Osteoblast (primary cell): ENCODE measurements at regions not wholly inside any gene's neighbourhood (a gene's known extent, or its start where the extent isn't known, plus 50 kb on each side); places are given as distances from the start of the nearest gene placed in this dataset.

ENCODE experiments used
- DNase-seq: peaks from one replicate; pipeline ENCODE4 v3.0.0; 2011; ENCODE audit warnings: low spot score, mixed read lengths; ENCODE audit not compliant: insufficient read length; ENCODE audit errors: missing footprints
- H2AFZ ChIP-seq: 2 replicates; pipeline ENCODE4 v1.6.0; 2011; ENCODE audit warnings: mild to moderate bottlenecking, low read length
- H3K27ac ChIP-seq: 2 replicates; pipeline ENCODE4 v1.5.1; 2011; ENCODE audit warnings: mild to moderate bottlenecking, low read depth, low read length, moderate library complexity
- H3K27me3 ChIP-seq: 2 replicates; pipeline ENCODE4 v1.6.0; 2012; ENCODE audit warnings: mild to moderate bottlenecking, control low read depth, inconsistent platforms, low read length, moderate library complexity; ENCODE audit not compliant: insufficient read depth
- H3K36me3 ChIP-seq: 2 replicates; pipeline ENCODE4 v1.5.1; 2011; ENCODE audit warnings: mild to moderate bottlenecking, low read length, control low read depth, moderate library complexity; ENCODE audit not compliant: insufficient read depth
- H3K4me1 ChIP-seq: 2 replicates; pipeline ENCODE4 v1.5.1; 2011; ENCODE audit warnings: mild to moderate bottlenecking, low read length, control low read depth, moderate library complexity; ENCODE audit not compliant: insufficient read depth
- H3K4me2 ChIP-seq: 2 replicates; pipeline ENCODE4 v1.6.0; 2011; ENCODE audit warnings: mild to moderate bottlenecking, low read length; ENCODE audit not compliant: insufficient read depth
- H3K4me3 ChIP-seq: fragments of 200-600 bp; sonication (generic); 3 replicates; pipeline ENCODE4 v1.5.1; 2012; ENCODE audit warnings: mild to moderate bottlenecking, low read length, inconsistent platforms; ENCODE audit not compliant: insufficient read depth
- H3K79me2 ChIP-seq: 2 replicates; pipeline ENCODE4 v1.6.0; 2012; ENCODE audit warnings: mild to moderate bottlenecking, low read length, control low read depth, inconsistent platforms; ENCODE audit not compliant: insufficient read depth
- H3K9me3 ChIP-seq: 2 replicates; pipeline ENCODE4 v1.5.1; 2011; ENCODE audit warnings: low read depth, low read length, control low read depth
- H4K20me1 ChIP-seq: 2 replicates; pipeline ENCODE4 v1.6.0; 2012; ENCODE audit warnings: mild to moderate bottlenecking, low read length, control low read depth; ENCODE audit not compliant: insufficient read depth
- TF ChIP-seq, protein P1 (sequence below): IDR thresholded peaks from 2 replicates; pipeline ENCODE4 v1.5.1; 2011; ENCODE audit warnings: mild to moderate bottlenecking, low read depth, low read length, moderate library complexity; ENCODE audit errors: extremely low read depth

DNA sequence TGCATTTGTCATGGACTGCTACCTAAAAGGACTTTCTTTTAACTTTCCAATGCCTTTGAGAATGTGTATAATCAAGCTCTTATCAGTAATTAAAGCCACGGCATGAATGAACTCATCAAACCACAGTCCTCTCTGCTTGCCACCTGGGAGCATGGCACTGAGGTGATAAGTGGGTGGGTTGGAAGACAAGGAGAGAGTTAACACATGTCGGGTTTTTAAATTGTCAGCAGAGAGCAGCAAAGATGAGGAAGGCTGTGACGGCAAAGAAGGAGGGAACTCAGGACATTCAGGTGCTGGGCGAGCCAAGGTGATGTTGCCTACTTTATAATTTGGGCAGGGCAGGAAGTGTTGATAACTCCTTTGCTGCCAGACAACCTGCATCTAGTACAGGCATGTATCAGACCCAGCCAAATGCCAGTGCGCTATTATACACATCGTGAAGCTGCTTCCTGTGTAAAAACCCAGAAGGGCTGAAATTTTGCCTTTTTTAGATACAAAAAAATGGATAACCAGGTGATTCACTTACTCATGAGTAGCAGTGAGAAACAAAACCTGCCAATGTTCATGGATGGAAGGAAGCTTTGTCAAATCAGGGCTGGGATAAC is 269.1 kb downstream of the KIF4B start:
- Histone ChIP-seq H3K27me3 (no peaks in the 10 kb centered on the region), H3K27ac (no peak overlapping the region), H3K36me3 (no peaks in the 10 kb centered on the region), H3K4me2 (no peak overlapping the region), H4K20me1 (no peaks in the 10 kb centered on the region), H3K4me3 (no peak overlapping the region), H2AFZ (no peak overlapping the region), H3K79me2 (no peaks in the 10 kb centered on the region), H3K9me3 (no peaks in the 10 kb centered on the region), H3K4me1 (no peaks in the 10 kb centered on the region)
- TF ChIP-seq, protein P1, sequence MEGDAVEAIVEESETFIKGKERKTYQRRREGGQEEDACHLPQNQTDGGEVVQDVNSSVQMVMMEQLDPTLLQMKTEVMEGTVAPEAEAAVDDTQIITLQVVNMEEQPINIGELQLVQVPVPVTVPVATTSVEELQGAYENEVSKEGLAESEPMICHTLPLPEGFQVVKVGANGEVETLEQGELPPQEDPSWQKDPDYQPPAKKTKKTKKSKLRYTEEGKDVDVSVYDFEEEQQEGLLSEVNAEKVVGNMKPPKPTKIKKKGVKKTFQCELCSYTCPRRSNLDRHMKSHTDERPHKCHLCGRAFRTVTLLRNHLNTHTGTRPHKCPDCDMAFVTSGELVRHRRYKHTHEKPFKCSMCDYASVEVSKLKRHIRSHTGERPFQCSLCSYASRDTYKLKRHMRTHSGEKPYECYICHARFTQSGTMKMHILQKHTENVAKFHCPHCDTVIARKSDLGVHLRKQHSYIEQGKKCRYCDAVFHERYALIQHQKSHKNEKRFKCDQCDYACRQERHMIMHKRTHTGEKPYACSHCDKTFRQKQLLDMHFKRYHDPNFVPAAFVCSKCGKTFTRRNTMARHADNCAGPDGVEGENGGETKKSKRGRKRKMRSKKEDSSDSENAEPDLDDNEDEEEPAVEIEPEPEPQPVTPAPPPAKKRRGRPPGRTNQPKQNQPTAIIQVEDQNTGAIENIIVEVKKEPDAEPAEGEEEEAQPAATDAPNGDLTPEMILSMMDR, result no peak
- DNase-seq, result no peak

DNA sequence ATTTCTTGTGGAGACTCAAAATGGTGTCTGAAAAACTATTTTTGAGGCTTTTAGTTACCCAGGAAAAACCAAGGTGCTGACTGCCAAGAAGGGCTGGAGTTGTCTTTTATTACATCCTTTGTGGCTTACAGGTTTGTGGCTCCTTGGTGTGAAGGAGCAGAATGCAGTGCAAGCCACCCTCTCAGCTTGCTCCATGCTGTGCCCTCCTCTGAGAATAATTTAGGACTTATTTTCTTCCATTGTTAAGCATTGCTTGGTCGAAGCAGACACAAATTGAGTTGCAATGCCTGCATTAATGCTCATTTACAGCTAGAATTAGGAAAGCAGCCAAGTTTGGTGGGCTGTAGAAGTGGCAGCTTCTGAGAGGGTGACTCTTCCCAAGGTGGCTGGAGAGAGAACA is 272.2 kb downstream of the KIF4B start:
- Histone ChIP-seq H2AFZ (no peak overlapping the region), H3K4me3 (no peak overlapping the region), H3K4me2 (no peak overlapping the region), H3K27me3 (no peaks in the 10 kb centered on the region), H3K27ac (no peak overlapping the region), H3K36me3 (no peaks in the 10 kb centered on the region), H3K9me3 (peaks cover 2% of the 10 kb centered on the region), H4K20me1 (no peaks in the 10 kb centered on the region), H3K4me1 (no peaks in the 10 kb centered on the region), H3K79me2 (no peaks in the 10 kb centered on the region)
- TF ChIP-seq, protein P1, result no peak
- no peak for DNase-seq

DNA sequence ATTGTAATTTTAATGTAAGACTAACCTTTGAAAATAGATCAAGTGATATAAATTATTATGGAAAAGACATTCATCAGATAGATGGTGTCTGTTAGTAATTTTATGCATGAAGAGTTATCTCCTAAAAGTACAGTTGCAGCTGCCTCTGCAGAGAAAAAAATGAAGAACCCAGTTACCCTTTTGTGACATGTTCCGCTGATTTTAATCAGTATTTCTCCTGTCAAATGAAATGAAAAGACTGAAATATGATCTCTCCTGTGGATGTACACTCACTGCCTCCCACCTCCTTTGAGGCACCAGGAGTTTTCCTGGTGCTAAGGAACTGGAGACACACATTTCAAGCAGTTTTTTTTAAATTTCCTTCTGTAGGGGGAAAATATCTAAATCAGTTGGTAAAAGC is 277.4 kb downstream of the KIF4B start:
- H3K27me3 ChIP-seq, result no peaks in the 10 kb centered on the region
- H3K79me2 ChIP-seq, result no peaks in the 10 kb centered on the region
- H3K4me1 ChIP-seq, result no peaks in the 10 kb centered on the region
- no peak overlapping the region for H3K27ac ChIP-seq
- DNase-seq, result no peak
- H3K4me2 ChIP-seq, result no peak overlapping the region
- no peak overlapping the region for H2AFZ ChIP-seq
- TF ChIP-seq, protein P1, result no peak
- H3K9me3 ChIP-seq, result peaks cover 2% of the 10 kb centered on the region
- no peaks in the 10 kb centered on the region for H3K36me3 ChIP-seq
- H4K20me1 ChIP-seq, result no peaks in the 10 kb centered on the region
- H3K4me3 ChIP-seq, result no peak overlapping the region

DNA sequence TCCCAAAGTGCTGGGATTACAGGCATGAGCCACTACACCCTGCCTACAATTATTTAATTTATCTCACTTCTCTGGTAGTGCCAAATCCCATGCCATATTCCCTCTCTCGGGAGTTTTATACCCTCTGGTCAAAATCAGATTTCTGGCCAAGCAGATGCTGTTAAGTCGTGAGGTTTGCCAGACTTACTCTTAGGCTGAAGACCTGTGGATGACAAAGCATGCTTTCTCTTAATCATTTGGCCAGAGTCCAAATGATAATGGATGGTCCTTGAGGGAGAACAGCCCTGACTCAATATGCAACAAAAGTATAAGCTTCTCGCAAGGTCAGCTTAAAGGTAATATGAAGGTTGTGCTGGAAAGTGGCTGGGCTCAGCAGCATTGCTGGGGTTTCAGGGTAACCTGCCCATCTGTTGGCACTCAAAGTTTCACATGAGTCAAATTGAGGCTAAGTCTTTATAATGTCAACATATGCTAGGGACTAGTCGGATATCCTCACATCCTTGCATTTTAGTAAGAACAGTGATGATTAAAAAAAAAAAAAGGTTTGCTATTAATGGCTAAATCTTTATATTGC is 280.1 kb downstream of the KIF4B start:
- Histone ChIP-seq H3K4me2 (no peak overlapping the region), H3K79me2 (no peaks in the 10 kb centered on the region), H3K27ac (no peak overlapping the region), H3K4me3 (no peak overlapping the region), H4K20me1 (no peaks in the 10 kb centered on the region), H3K36me3 (no peaks in the 10 kb centered on the region), H3K4me1 (no peaks in the 10 kb centered on the region), H3K9me3 (no peaks in the 10 kb centered on the region), H2AFZ (no peak overlapping the region), H3K27me3 (no peaks in the 10 kb centered on the region)
- no peak for DNase-seq
- TF ChIP-seq, protein P1, result no peak
